ENCODE measurements at regions not wholly inside any gene's neighbourhood (a gene's known extent, or its start where the extent isn't known, plus 50 kb on each side); places are given as distances from the start of the nearest gene placed in this dataset.

GRCh38 chr13:22451327-22451741 lies 729.4 kb upstream of the SGCG start:
- Histone ChIP-seq H3K4me1 (ENCODE audit: insufficient read depth, poor library complexity, severe bottlenecking) (no peaks in the 10 kb centered on the region), H3K36me3 (ENCODE audit: low read depth) (no peaks in the 10 kb centered on the region), H3K27ac (ENCODE audit: poor library complexity, severe bottlenecking) (no peak overlapping the region), H3K9me3 (ENCODE audit: severe bottlenecking) (no peaks in the 10 kb centered on the region), H3K27me3 (ENCODE audit: insufficient read depth, poor library complexity, severe bottlenecking) (peaks cover 4% of the 10 kb centered on the region), H3K4me3 (ENCODE audit: severe bottlenecking) (no peak overlapping the region)
- DNase-seq (ENCODE audit: low spot score) (no peak), ATAC-seq (ENCODE audit: low read depth) (no peak)
- no peak for TF ChIP-seq CTCF (IDR thresholded peaks at IDR 0.05; ENCODE audit: poor library complexity, severe bottlenecking)

GRCh38 chr13:22454586-22454985 lies 726.2 kb upstream of the SGCG start:
- Histone ChIP-seq H3K9me3 (ENCODE audit: severe bottlenecking) (no peaks in the 10 kb centered on the region), H3K36me3 (ENCODE audit: low read depth) (no peaks in the 10 kb centered on the region), H3K4me1 (ENCODE audit: insufficient read depth, poor library complexity, severe bottlenecking) (no peaks in the 10 kb centered on the region), H3K27ac (ENCODE audit: poor library complexity, severe bottlenecking) (no peak overlapping the region), H3K27me3 (ENCODE audit: insufficient read depth, poor library complexity, severe bottlenecking) (no peaks in the 10 kb centered on the region), H3K4me3 (ENCODE audit: severe bottlenecking) (no peak overlapping the region)
- DNase-seq (ENCODE audit: low spot score) (no peak), ATAC-seq (ENCODE audit: low read depth) (no peak)
- TF ChIP-seq CTCF (IDR thresholded peaks at IDR 0.05; ENCODE audit: poor library complexity, severe bottlenecking) = no peak

- ATAC-seq (ENCODE audit: low read depth) (no peak), DNase-seq (ENCODE audit: low spot score) (no peak)
- TF ChIP-seq CTCF (IDR thresholded peaks at IDR 0.05; ENCODE audit: poor library complexity, severe bottlenecking) = no peak
- H3K27ac ChIP-seq (ENCODE audit: poor library complexity, severe bottlenecking) = no peak overlapping the region
- H3K36me3 ChIP-seq (ENCODE audit: low read depth) = no peaks in the 10 kb centered on the region
- no peaks in the 10 kb centered on the region for H3K9me3 ChIP-seq (ENCODE audit: severe bottlenecking)
- no peak overlapping the region for H3K4me3 ChIP-seq (ENCODE audit: severe bottlenecking)
- H3K27me3 ChIP-seq (ENCODE audit: insufficient read depth, poor library complexity, severe bottlenecking) = no peaks in the 10 kb centered on the region
- H3K4me1 ChIP-seq (ENCODE audit: insufficient read depth, poor library complexity, severe bottlenecking) = no peaks in the 10 kb centered on the region
These were observed 725.7 kb upstream of the SGCG start for GRCh38 chr13:22455036-22455435.

GRCh38 chr13:22461854-22462490 lies 718.8 kb upstream of the SGCG start:
- no peak for ATAC-seq (ENCODE audit: low read depth)
- no peaks in the 10 kb centered on the region for H3K36me3 ChIP-seq (ENCODE audit: low read depth)
- peaks cover 1% of the 10 kb centered on the region for H3K27me3 ChIP-seq (ENCODE audit: insufficient read depth, poor library complexity, severe bottlenecking)
- DNase-seq (ENCODE audit: low spot score) = no peak
- no peak for TF ChIP-seq CTCF (IDR thresholded peaks at IDR 0.05; ENCODE audit: poor library complexity, severe bottlenecking)
- H3K9me3 ChIP-seq (ENCODE audit: severe bottlenecking) = no peaks in the 10 kb centered on the region
- H3K27ac ChIP-seq (ENCODE audit: poor library complexity, severe bottlenecking) = no peak overlapping the region
- no peaks in the 10 kb centered on the region for H3K4me1 ChIP-seq (ENCODE audit: insufficient read depth, poor library complexity, severe bottlenecking)
- H3K4me3 ChIP-seq (ENCODE audit: severe bottlenecking) = no peak overlapping the region

- TF ChIP-seq CTCF (IDR thresholded peaks at IDR 0.05; ENCODE audit: poor library complexity, severe bottlenecking) = no peak
- Histone ChIP-seq H3K36me3 (ENCODE audit: low read depth) (no peaks in the 10 kb centered on the region), H3K27me3 (ENCODE audit: insufficient read depth, poor library complexity, severe bottlenecking) (peaks cover 3% of the 10 kb centered on the region)
These were observed 717.7 kb upstream of the SGCG start for GRCh38 chr13:22463089-22463488.

More at GRCh38 chr13:22463089-22463488, 717.7 kb upstream of the SGCG start:
- no peaks in the 10 kb centered on the region for H3K9me3 ChIP-seq (ENCODE audit: severe bottlenecking)
- ATAC-seq (ENCODE audit: low read depth) = no peak
- H3K4me1 ChIP-seq (ENCODE audit: insufficient read depth, poor library complexity, severe bottlenecking) = no peaks in the 10 kb centered on the region
- no peak overlapping the region for H3K27ac ChIP-seq (ENCODE audit: poor library complexity, severe bottlenecking)
- H3K4me3 ChIP-seq (ENCODE audit: severe bottlenecking) = no peak overlapping the region
- DNase-seq (ENCODE audit: low spot score) = no peak
